Choroid plexus epithelial cell (primary cell): ENCODE measurements at regions not wholly inside any gene's neighbourhood (a gene's known extent, or its start where the extent isn't known, plus 50 kb on each side); places are given as distances from the start of the nearest gene placed in this dataset.

ENCODE experiments used
- DNase-seq: peaks from one replicate; pipeline ENCODE4 v3.0.0-alpha.2; 2010; ENCODE audit warnings: low read depth
- H3K4me3 ChIP-seq: 2 replicates; pipeline ENCODE4 v1.5.1; 2011; ENCODE audit warnings: low read depth, mild to moderate bottlenecking, control low read depth, low read length, moderate library complexity
- TF ChIP-seq, protein P1 (sequence below): conservative IDR thresholded peaks from 2 replicates; pipeline ENCODE4 v1.5.1; 2011; ENCODE audit warnings: low read depth, mild to moderate bottlenecking, control low read depth, inconsistent platforms, low read length, moderate library complexity

DNA sequence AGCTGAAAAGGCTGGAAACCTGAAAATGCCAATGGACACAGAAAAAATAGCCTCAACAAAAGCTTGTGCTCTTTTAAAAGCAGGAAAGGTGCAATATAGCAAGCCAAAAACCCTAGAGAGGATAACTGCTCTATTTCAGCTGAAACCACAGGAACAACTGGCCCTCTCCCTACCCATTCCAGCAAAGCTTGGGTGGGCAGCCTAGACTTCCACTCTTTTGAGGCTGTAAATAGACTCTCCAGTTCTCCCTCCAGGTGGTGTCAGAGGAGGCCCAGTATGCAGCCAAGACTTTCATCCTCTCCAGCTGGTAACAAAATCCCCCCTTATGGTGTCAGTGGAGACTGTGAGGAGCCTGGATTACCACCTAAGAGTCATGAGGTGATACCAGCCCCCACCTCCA lies 206.9 kb upstream of the PLD5 start:
- TF ChIP-seq, protein P1, sequence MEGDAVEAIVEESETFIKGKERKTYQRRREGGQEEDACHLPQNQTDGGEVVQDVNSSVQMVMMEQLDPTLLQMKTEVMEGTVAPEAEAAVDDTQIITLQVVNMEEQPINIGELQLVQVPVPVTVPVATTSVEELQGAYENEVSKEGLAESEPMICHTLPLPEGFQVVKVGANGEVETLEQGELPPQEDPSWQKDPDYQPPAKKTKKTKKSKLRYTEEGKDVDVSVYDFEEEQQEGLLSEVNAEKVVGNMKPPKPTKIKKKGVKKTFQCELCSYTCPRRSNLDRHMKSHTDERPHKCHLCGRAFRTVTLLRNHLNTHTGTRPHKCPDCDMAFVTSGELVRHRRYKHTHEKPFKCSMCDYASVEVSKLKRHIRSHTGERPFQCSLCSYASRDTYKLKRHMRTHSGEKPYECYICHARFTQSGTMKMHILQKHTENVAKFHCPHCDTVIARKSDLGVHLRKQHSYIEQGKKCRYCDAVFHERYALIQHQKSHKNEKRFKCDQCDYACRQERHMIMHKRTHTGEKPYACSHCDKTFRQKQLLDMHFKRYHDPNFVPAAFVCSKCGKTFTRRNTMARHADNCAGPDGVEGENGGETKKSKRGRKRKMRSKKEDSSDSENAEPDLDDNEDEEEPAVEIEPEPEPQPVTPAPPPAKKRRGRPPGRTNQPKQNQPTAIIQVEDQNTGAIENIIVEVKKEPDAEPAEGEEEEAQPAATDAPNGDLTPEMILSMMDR = no peak
- no peak overlapping the region for H3K4me3 ChIP-seq
- no peak for DNase-seq

GRCh38 chr1:242728696-242729095 lies 204.2 kb upstream of the PLD5 start:
- H3K4me3 ChIP-seq = no peak overlapping the region
- TF ChIP-seq, protein P1 = no peak
- DNase-seq = no peak

DNA sequence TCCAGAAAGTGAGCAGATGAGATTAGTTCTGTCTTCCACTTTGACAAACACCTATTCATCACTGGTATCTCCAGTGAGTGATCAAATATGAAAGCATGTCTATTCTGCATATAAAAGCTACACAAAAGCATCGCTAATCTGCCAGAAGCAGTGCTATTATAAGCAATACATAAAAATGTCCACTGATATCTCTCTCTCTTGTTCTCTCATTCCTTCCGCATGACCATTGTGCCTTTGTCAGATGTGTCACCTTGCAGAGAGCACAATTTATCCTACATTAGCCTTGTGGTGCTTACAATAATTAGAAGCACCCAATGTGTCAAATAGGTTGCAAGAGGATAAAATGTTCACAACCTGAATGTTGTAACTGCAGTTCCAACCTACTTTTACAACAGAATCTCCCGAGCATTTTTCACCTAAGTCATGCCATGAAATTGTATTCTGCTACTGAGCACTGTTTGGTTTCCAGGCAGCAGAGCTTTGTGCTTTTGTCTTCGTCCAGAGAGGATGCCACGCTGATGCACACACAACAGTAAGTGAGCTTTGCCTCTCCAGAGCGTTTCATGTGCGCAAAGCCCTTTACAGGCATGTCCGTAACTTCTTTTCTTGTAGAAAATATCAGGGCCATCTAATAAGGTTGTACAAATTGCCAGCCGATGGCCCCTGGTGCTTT lies 198.7 kb upstream of the PLD5 start:
- H3K4me3 ChIP-seq = no peak overlapping the region
- DNase-seq = no peak
- TF ChIP-seq, protein P1 = no peak

- TF ChIP-seq, protein P1 = no peak
- no peak for DNase-seq
- H3K4me3 ChIP-seq = no peak overlapping the region
Observed at GRCh38 chr1:242718967-242719366, 194.5 kb upstream of the PLD5 start.

- H3K4me3 ChIP-seq = no peak overlapping the region
- TF ChIP-seq, protein P1 = no peak
- no peak for DNase-seq
Observed at GRCh38 chr1:242712248-242712647, 187.8 kb upstream of the PLD5 start.

GRCh38 chr1:242710847-242711246 lies 186.3 kb upstream of the PLD5 start:
- TF ChIP-seq, protein P1 = no peak
- DNase-seq = no peak
- no peak overlapping the region for H3K4me3 ChIP-seq

- no peak overlapping the region for H3K4me3 ChIP-seq
- DNase-seq = no peak
- TF ChIP-seq, protein P1 = no peak
Observed at GRCh38 chr1:242710286-242710685, 185.8 kb upstream of the PLD5 start.
